Endothelial cell (in vitro differentiated cells): ENCODE measurements at regions not wholly inside any gene's neighbourhood (a gene's known extent, or its start where the extent isn't known, plus 50 kb on each side); places are given as distances from the start of the nearest gene placed in this dataset.

Source experiments
- DNase-seq: peaks from one replicate; pipeline ENCODE4 v3.0.0; 2021; ENCODE audit warnings: low spot score
- H3K27ac Mint-ChIP-seq: one replicate; pipeline ENCODE4 v1.8.0; 2021; ENCODE audit warnings: mixed read lengths, inconsistent platforms; ENCODE audit not compliant: unreplicated experiment
- H3K27me3 Mint-ChIP-seq: one replicate; pipeline ENCODE4 v1.8.0; 2021; ENCODE audit warnings: mild to moderate bottlenecking, moderate library complexity, mixed read lengths, inconsistent platforms; ENCODE audit not compliant: unreplicated experiment
- H3K36me3 Mint-ChIP-seq: one replicate; pipeline ENCODE4 v1.8.0; 2021; ENCODE audit warnings: mild to moderate bottlenecking, low read depth, mixed read lengths, inconsistent platforms; ENCODE audit not compliant: unreplicated experiment
- H3K4me1 Mint-ChIP-seq: one replicate; pipeline ENCODE4 v1.8.0; 2021; ENCODE audit warnings: mild to moderate bottlenecking, mixed read lengths, inconsistent platforms; ENCODE audit not compliant: unreplicated experiment
- H3K4me3 Mint-ChIP-seq: one replicate; pipeline ENCODE4 v1.8.0; 2021; ENCODE audit warnings: mild to moderate bottlenecking, mixed read lengths, inconsistent platforms; ENCODE audit not compliant: unreplicated experiment
- H3K9me3 Mint-ChIP-seq: one replicate; pipeline ENCODE4 v1.8.0; 2021; ENCODE audit warnings: mixed read lengths, inconsistent platforms; ENCODE audit not compliant: unreplicated experiment
- CTCF ChIP-seq: fragments of 200-600 bp; sonication (generic); IDR thresholded peaks from one replicate; pipeline ENCODE4 v1.5.0; 2021; ENCODE audit warnings: antibody characterized with exemption; ENCODE audit not compliant: unreplicated experiment

GRCh38 chr11:101180481-101180880, 50.9 kb upstream of the PGR start:
- no peaks in the 10 kb centered on the region for H3K4me1 Mint-ChIP-seq
- no peak for DNase-seq
- H3K9me3 Mint-ChIP-seq = no peaks in the 10 kb centered on the region

More at GRCh38 chr11:101180481-101180880, 50.9 kb upstream of the PGR start:
- Mint-ChIP-seq H3K4me3 (no peak overlapping the region), H3K27ac (no peak overlapping the region), H3K27me3 (no peaks in the 10 kb centered on the region), H3K36me3 (no peaks in the 10 kb centered on the region)
- TF ChIP-seq CTCF = no peak
